ENCODE measurements at regions not wholly inside any gene's neighbourhood (a gene's known extent, or its start where the extent isn't known, plus 50 kb on each side); places are given as distances from the start of the nearest gene placed in this dataset.

DNA sequence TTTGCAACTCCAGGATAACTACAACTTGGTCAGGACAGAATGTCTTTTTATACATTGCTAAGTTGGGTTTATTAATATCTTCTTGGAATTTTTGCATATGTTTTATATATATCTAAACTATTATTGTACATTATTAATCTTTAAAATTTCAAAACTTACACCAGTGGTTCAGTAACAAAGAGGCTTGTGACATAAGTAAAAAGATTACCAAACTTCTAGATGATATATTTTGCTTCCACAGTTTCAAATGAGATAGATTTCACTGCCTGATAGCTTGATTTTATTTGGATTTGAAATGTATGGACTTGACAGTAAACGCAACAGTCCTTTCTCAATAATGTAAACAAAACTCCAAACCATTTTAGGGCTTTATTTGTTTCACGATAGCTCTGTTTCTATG is 701.2 kb upstream of the IGFBP3 start:
- TF ChIP-seq, protein P1, sequence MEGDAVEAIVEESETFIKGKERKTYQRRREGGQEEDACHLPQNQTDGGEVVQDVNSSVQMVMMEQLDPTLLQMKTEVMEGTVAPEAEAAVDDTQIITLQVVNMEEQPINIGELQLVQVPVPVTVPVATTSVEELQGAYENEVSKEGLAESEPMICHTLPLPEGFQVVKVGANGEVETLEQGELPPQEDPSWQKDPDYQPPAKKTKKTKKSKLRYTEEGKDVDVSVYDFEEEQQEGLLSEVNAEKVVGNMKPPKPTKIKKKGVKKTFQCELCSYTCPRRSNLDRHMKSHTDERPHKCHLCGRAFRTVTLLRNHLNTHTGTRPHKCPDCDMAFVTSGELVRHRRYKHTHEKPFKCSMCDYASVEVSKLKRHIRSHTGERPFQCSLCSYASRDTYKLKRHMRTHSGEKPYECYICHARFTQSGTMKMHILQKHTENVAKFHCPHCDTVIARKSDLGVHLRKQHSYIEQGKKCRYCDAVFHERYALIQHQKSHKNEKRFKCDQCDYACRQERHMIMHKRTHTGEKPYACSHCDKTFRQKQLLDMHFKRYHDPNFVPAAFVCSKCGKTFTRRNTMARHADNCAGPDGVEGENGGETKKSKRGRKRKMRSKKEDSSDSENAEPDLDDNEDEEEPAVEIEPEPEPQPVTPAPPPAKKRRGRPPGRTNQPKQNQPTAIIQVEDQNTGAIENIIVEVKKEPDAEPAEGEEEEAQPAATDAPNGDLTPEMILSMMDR (IDR thresholded peaks at IDR 0.05) = no peak
- H3K27ac Mint-ChIP-seq = no peak overlapping the region
- H3K36me3 Mint-ChIP-seq (ENCODE audit: low read depth) = no peaks in the 10 kb centered on the region
- H3K4me1 Mint-ChIP-seq (ENCODE audit: low read depth) = peaks cover 7% of the 10 kb centered on the region
- H3K9me3 Mint-ChIP-seq = no peaks in the 10 kb centered on the region
- no peaks in the 10 kb centered on the region; the same call in 1 of the 2 replicates for H3K27me3 Mint-ChIP-seq (ENCODE audit: insufficient read depth)
- DNase-seq = no peak
- H3K4me3 Mint-ChIP-seq = no peak overlapping the region

DNA sequence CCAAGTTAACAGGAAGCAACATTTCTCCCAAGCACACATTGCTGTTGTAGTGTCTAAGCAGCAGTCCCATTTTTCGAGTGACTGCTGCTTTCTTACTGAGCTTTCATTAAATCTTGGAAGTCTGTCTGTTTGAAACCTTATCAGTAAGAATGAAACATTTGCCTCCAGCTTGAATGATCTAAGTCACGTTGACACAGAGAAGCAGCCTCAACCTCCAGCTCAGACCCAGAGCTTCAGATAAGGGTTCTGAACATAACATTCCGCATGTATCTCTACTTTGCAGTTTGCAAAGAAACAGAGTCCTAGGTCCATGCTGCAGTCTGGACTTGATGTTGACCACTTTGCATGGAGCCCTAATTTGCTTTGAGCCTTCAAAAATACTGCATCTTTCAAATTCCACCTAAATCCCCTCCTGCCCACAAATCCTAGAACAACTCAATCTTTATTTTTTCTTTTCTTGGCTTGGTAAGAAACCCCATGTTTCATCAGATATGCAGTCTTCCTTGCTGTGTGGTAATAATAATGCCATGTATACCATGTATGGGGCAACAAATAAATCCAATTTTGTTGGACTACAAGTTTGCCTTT is 698.7 kb upstream of the IGFBP3 start:
- TF ChIP-seq, protein P1 (IDR thresholded peaks at IDR 0.05) = no peak
- Mint-ChIP-seq H3K27me3 (ENCODE audit: insufficient read depth) (no peaks in the 10 kb centered on the region; the same call in 1 of the 2 replicates), H3K36me3 (ENCODE audit: low read depth) (no peaks in the 10 kb centered on the region), H3K9me3 (no peaks in the 10 kb centered on the region), H3K4me1 (ENCODE audit: low read depth) (no peaks in the 10 kb centered on the region), H3K4me3 (no peak overlapping the region), H3K27ac (no peak overlapping the region)
- no peak for DNase-seq

DNA sequence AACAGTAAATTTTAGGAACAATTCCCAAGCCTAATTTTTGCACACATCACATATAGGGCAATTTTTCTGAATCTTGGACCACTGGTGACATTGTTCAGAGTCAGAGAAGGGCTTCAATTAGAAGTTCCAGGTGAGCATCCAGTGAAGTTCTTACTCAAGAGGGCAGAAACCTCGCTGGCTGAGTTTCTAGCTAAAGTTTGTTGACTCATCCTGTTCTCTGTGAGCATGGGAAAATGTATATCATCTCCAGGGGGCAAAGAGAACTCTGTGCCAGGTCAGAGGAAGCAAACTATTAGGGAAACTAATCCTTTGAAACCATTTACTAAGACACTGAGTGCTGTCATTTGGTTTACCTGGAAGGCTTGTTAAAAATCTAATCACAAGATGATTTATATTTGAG is 695.6 kb upstream of the IGFBP3 start:
- H3K4me3 Mint-ChIP-seq = no peak overlapping the region
- H3K36me3 Mint-ChIP-seq (ENCODE audit: low read depth) = no peaks in the 10 kb centered on the region
- no peak for DNase-seq
- no peaks in the 10 kb centered on the region for H3K9me3 Mint-ChIP-seq
- TF ChIP-seq, protein P1 (IDR thresholded peaks at IDR 0.05) = no peak
- H3K27ac Mint-ChIP-seq = no peak overlapping the region
- no peaks in the 10 kb centered on the region for H3K4me1 Mint-ChIP-seq (ENCODE audit: low read depth)
- peaks cover 4% of the 10 kb centered on the region; the same call in 1 of the 2 replicates for H3K27me3 Mint-ChIP-seq (ENCODE audit: insufficient read depth)

DNA sequence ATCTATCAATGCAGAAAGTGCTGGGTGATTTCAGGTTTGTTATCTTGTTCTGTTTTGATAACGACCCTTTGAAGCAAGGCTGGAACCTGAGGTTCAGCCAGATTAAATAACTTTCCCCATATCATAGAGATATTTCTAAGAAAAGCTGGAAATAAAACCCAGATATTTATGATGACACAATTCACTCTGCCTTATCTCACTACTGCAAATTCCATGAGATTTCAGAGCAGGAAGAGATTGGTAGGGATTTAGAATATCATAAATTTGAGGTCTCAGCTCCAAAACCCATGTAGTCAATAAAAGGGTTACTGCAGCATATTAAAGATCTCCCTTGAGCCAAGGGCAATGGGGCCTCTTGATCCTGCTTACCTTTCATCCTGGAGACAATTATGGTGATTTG is 692.5 kb upstream of the IGFBP3 start:
- peaks cover 4% of the 10 kb centered on the region; the same call in 1 of the 2 replicates for H3K27me3 Mint-ChIP-seq (ENCODE audit: insufficient read depth)
- no peak for DNase-seq
- no peaks in the 10 kb centered on the region for H3K4me1 Mint-ChIP-seq (ENCODE audit: low read depth)
- no peak overlapping the region for H3K4me3 Mint-ChIP-seq
- H3K27ac Mint-ChIP-seq = no peak overlapping the region
- no peaks in the 10 kb centered on the region for H3K36me3 Mint-ChIP-seq (ENCODE audit: low read depth)
- H3K9me3 Mint-ChIP-seq = no peaks in the 10 kb centered on the region
- TF ChIP-seq, protein P1 (IDR thresholded peaks at IDR 0.05) = no peak

DNA sequence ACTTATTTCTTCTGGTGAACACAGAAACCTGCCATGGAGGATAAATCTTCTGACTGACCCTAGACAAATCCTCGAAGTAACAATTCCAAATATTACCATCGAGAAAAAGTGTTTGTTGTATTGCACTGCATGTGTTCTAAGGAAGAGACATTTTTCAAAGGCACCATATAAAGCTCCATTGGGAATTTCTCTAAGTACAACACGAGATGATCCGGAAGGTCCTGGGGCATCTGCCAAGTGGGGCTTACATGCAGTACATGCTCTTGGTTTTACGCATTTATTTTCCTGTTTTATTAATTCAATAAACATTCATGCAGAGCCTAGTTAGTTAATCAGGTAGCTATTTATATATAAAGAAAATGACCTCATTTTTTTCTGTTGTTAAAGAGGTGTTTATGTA is 692.0 kb upstream of the IGFBP3 start:
- no peaks in the 10 kb centered on the region for H3K9me3 Mint-ChIP-seq
- peaks cover 4% of the 10 kb centered on the region; the same call in 1 of the 2 replicates for H3K27me3 Mint-ChIP-seq (ENCODE audit: insufficient read depth)
- DNase-seq = no peak
- no peak overlapping the region for H3K27ac Mint-ChIP-seq
- H3K4me3 Mint-ChIP-seq = no peak overlapping the region
- no peaks in the 10 kb centered on the region for H3K36me3 Mint-ChIP-seq (ENCODE audit: low read depth)
- TF ChIP-seq, protein P1 (IDR thresholded peaks at IDR 0.05) = no peak
- H3K4me1 Mint-ChIP-seq (ENCODE audit: low read depth) = no peaks in the 10 kb centered on the region
